HCT116 (cell line): ENCODE measurements at regions not wholly inside any gene's neighbourhood (a gene's known extent, or its start where the extent isn't known, plus 50 kb on each side); places are given as distances from the start of the nearest gene placed in this dataset.

Source experiments
- ATAC-seq: fragments of 200-7000 bp; cut with Tn5 transposase; 2 replicates; pipeline ENCODE4 v1.9.1; 2020; ENCODE audit warnings: mild to moderate bottlenecking, moderate library complexity
- BruUV-seq: library from RNA; stranded (reverse); fragments of 400-500 nt; replicated peaks from 2 replicates; lab custom pipeline; 2021; lab: Mats Ljungman, UMichigan
- CTCF ChIA-PET: fragments of 300-600 bp; sonication (Branson Sonifier 250); formaldehyde crosslinking; loops from one replicate; lab custom pipeline; 2021; ENCODE audit warnings: antibody characterized with exemption; lab: Charles Lee
- POLR2A ChIA-PET: fragments of 300-600, 350-600 bp; sonication (Branson Sonifier 250); formaldehyde crosslinking; loops from one replicate; lab custom pipeline; 2021; ENCODE audit warnings: antibody characterized with exemption; lab: Charles Lee
- RAD21 ChIA-PET, 2 experiments: fragments of 300-600 bp; sonication (Branson Sonifier 250); formaldehyde crosslinking; loops; one replicate each; lab custom pipeline; 2023; ENCODE audit warnings: low total read pairs in 2 of 2; ENCODE audit not compliant: uncharacterized antibody in 2 of 2, unreplicated experiment in 2 of 2, low non-redundant PET in 1 of 2; lab: Charles Lee
- DNase-seq: peaks from one replicate; pipeline ENCODE4 v3.0.0-alpha.2; 2010; ENCODE audit warnings: low read depth, low spot score
- H2AFZ ChIP-seq: fragments of 200-600 bp; shearing (Covaris generic), sonication (generic); 2 replicates; pipeline ENCODE4 v1.6.1; 2017; ENCODE audit warnings: low read depth, mixed run types, mixed read lengths, antibody characterized with exemption, low read length; ENCODE audit not compliant: poor library complexity, severe bottlenecking
- H3K27ac ChIP-seq: 2 replicates; pipeline ENCODE4 v1.5.1; 2012; ENCODE audit warnings: low read depth, low read length
- H3K27me3 ChIP-seq: fragments of 200-600 bp; sonication (generic); 2 replicates; pipeline ENCODE4 v1.6.1; 2016; ENCODE audit warnings: mixed run types, low read length, mixed read lengths; ENCODE audit not compliant: insufficient read depth
- H3K36me3 ChIP-seq, 2 experiments: fragments of 200-500 bp in 1 of 2; fragments of 200-600 bp in 1 of 2; sonication (Bioruptor generic) in 1 of 2; sonication (generic) in 1 of 2; 2 replicates each; pipeline versions ENCODE4 v1.5.1 to v1.6.1; 2014 to 2016; ENCODE audit warnings: low read length in 2 of 2, inconsistent platforms in 1 of 2, mixed read lengths in 1 of 2, mixed run types in 1 of 2; ENCODE audit not compliant: insufficient read depth in 2 of 2, control insufficient read depth in 1 of 2
- H3K4me1 ChIP-seq, 2 experiments: fragments of 200-600 bp in 1 of 2; sonication (generic) in 1 of 2; 2 replicates each; pipeline versions ENCODE4 v1.5.1 to v1.6.1; 2012 to 2017; ENCODE audit warnings: low read length in 2 of 2, inconsistent platforms in 1 of 2, mild to moderate bottlenecking in 1 of 2, mixed read lengths in 1 of 2, mixed run types in 1 of 2, moderate library complexity in 1 of 2; ENCODE audit not compliant: insufficient read depth in 2 of 2, control insufficient read depth in 1 of 2
- H3K4me2 ChIP-seq: fragments of 200-600 bp; sonication (generic); 2 replicates; pipeline ENCODE4 v1.6.1; 2017; ENCODE audit warnings: mixed run types, low read length, mixed read lengths
- H3K4me3 ChIP-seq, 2 experiments: fragments of 200-600 bp in 1 of 2; sonication (generic) in 1 of 2; replicated peaks in 1 of 2; 2 replicates each; pipeline ENCODE4 v1.5.1; 2011 to 2016; ENCODE audit warnings: low read length in 2 of 2, control low read depth in 1 of 2, low read depth in 1 of 2, mild to moderate bottlenecking in 1 of 2, mixed read lengths in 1 of 2, mixed run types in 1 of 2
- H3K79me2 ChIP-seq: fragments of 200-600 bp; sonication (generic); 2 replicates; pipeline ENCODE4 v1.6.1; 2017; ENCODE audit warnings: mild to moderate bottlenecking, mixed run types, low read length, moderate library complexity, mixed read lengths; ENCODE audit not compliant: insufficient read depth
- H3K9ac ChIP-seq: fragments of 200-600 bp; sonication (generic); 2 replicates; pipeline ENCODE4 v1.6.1; 2016; ENCODE audit warnings: low read length, mixed read lengths
- H3K9me2 ChIP-seq: fragments of 200-600 bp; sonication (generic), shearing (Covaris generic); 2 replicates; pipeline ENCODE4 v1.6.1; 2017; ENCODE audit warnings: mixed run types, mild to moderate bottlenecking, moderate library complexity; ENCODE audit not compliant: insufficient read depth
- H3K9me3 ChIP-seq, 2 experiments: fragments of 200-500 bp in 1 of 2; fragments of 200-600 bp in 1 of 2; sonication (Bioruptor generic) in 1 of 2; sonication (generic) in 1 of 2; 2 replicates each; pipeline ENCODE4 v1.6.1; 2014 to 2017; ENCODE audit warnings: low read length in 2 of 2, mixed read lengths in 2 of 2, inconsistent platforms in 1 of 2, low read depth in 1 of 2, mild to moderate bottlenecking in 1 of 2, mixed run types in 1 of 2, moderate library complexity in 1 of 2; ENCODE audit not compliant: control insufficient read depth in 1 of 2, insufficient read depth in 1 of 2
- H4K20me1 ChIP-seq: fragments of 200-600 bp; sonication (generic), shearing (Covaris generic); 2 replicates; pipeline ENCODE4 v1.6.1; 2017; ENCODE audit warnings: mixed run types, mild to moderate bottlenecking, moderate library complexity; ENCODE audit not compliant: insufficient read depth
- ATF3 ChIP-seq: IDR thresholded peaks from 2 replicates; pipeline ENCODE4 v1.6.1; 2012
- RAD21 ChIP-seq: IDR thresholded peaks from 2 replicates; pipeline ENCODE4 v1.6.1; 2012; ENCODE audit warnings: low read depth, mild to moderate bottlenecking
- SIN3A ChIP-seq: IDR thresholded peaks from 2 replicates; pipeline ENCODE4 v1.6.1; 2012; ENCODE audit warnings: low read depth
- YY1 ChIP-seq: IDR thresholded peaks from 2 replicates; pipeline ENCODE4 v1.6.1; 2011; ENCODE audit warnings: low read length, low read depth, moderate library complexity, mild to moderate bottlenecking; ENCODE audit not compliant: insufficient replicate concordance; ENCODE audit errors: extremely low read depth
- intact Hi-C: fragments of 100-400 bp; cut with micrococcal nuclease; formaldehyde crosslinking; loops from 2 replicates; pipeline ENCODE4 v1.10.0; 2022
- TF ChIP-seq, protein P1 (sequence below), 3 experiments: fragments of 200-600 bp in 1 of 3; sonication (generic) in 1 of 3; IDR thresholded peaks in 2 of 3; conservative IDR thresholded peaks in 1 of 3; 2 replicates each; pipeline ENCODE4 v1.5.1; 2012 to 2017; ENCODE audit warnings: low read depth in 2 of 3, low read length in 2 of 3, antibody characterized with exemption in 1 of 3, borderline replicate concordance in 1 of 3, control low read depth in 1 of 3, mild to moderate bottlenecking in 1 of 3, mixed read lengths in 1 of 3, mixed run types in 1 of 3, moderate library complexity in 1 of 3; ENCODE audit not compliant: insufficient read depth in 1 of 3

- ChIA-PET POLR2A (no interaction called here), RAD21 (no interaction called here), CTCF (interaction anchor here (1.0 to 1.8 kb wide), 7 partner anchors 9 to 592 kb away, joined by 3 to 10 read pairs (median 4); no protein-coding TSS in a partner anchor)
- Histone ChIP-seq H3K27me3 (no peaks in the 10 kb centered on the region), H3K27ac (no peak overlapping the region), H3K9me2 (no peaks in the 10 kb centered on the region), H3K4me1 (no peaks in the 10 kb centered on the region), H3K4me3 (no peak overlapping the region), H3K9ac (no peak overlapping the region), H3K79me2 (no peaks in the 10 kb centered on the region), H4K20me1 (no peaks in the 10 kb centered on the region), H2AFZ (peak overlapping the region; percentile 20), H3K36me3 (no peaks in the 10 kb centered on the region), H3K4me2 (no peak overlapping the region), H3K9me3 (no peaks in the 10 kb centered on the region)
- BruUV-seq, result no TSS peak
- TF ChIP-seq RAD21 (peak; percentile 61), ATF3 (no peak), SIN3A (no peak), YY1 (no peak)
- TF ChIP-seq, protein P1, sequence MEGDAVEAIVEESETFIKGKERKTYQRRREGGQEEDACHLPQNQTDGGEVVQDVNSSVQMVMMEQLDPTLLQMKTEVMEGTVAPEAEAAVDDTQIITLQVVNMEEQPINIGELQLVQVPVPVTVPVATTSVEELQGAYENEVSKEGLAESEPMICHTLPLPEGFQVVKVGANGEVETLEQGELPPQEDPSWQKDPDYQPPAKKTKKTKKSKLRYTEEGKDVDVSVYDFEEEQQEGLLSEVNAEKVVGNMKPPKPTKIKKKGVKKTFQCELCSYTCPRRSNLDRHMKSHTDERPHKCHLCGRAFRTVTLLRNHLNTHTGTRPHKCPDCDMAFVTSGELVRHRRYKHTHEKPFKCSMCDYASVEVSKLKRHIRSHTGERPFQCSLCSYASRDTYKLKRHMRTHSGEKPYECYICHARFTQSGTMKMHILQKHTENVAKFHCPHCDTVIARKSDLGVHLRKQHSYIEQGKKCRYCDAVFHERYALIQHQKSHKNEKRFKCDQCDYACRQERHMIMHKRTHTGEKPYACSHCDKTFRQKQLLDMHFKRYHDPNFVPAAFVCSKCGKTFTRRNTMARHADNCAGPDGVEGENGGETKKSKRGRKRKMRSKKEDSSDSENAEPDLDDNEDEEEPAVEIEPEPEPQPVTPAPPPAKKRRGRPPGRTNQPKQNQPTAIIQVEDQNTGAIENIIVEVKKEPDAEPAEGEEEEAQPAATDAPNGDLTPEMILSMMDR (IDR thresholded peaks at IDR 0.05 in 2 of 3, conservative IDR thresholded peaks at IDR 0.05 in 1 of 3; ENCODE audit: borderline replicate concordance in 1 of 3, insufficient read depth in 1 of 3, low read depth in 2 of 3, low read length in 2 of 3), result peak; percentile 71 to 83 (median 77)
- intact Hi-C loops, result loop anchor here (1.0 kb wide), 1 partner anchor 24 kb away; no protein-coding TSS in a partner anchor
- peak; percentile 43 for DNase-seq
- peak; percentile 78 for ATAC-seq
Observed at GRCh38 chr19:34120846-34121639, 51.3 kb upstream of the LSM14A start.
